Coronary artery (tissue), 2 donors: ENCODE measurements at regions not wholly inside any gene's neighbourhood (a gene's known extent, or its start where the extent isn't known, plus 50 kb on each side); places are given as distances from the start of the nearest gene placed in this dataset.

Experiments used
- DNase-seq: peaks from one replicate; pipeline ENCODE4 v3.0.0-alpha.2; 2017; ENCODE audit warnings: low spot score
- H3K27ac ChIP-seq, 2 donors: fragments of 200-600 bp; sonication (generic); one replicate each; pipeline ENCODE4 v1.5.1; 2016 to 2019
- H3K4me3 ChIP-seq: fragments of 200-600 bp; sonication (generic); 2 replicates; pipeline ENCODE4 v1.5.1; 2016; ENCODE audit warnings: mild to moderate bottlenecking, moderate library complexity
- CTCF ChIP-seq: fragments of 200-600 bp; sonication (generic); IDR thresholded peaks from one replicate; pipeline ENCODE4 v1.5.1; 2019; ENCODE audit warnings: antibody characterized with exemption

GRCh38 chr7:9752033-9752432 is 1221.6 kb upstream of the PHF14 start:
- no peak overlapping the region for H3K27ac ChIP-seq
- no peak for DNase-seq
- no peak overlapping the region for H3K4me3 ChIP-seq
- TF ChIP-seq CTCF, result no peak

GRCh38 chr7:9761224-9761623 is 1212.4 kb upstream of the PHF14 start:
- TF ChIP-seq CTCF, result no peak
- DNase-seq, result no peak
- Histone ChIP-seq H3K4me3 (no peak overlapping the region), H3K27ac (no peak overlapping the region)

- H3K4me3 ChIP-seq, result no peak overlapping the region
- no peak for TF ChIP-seq CTCF
- no peak overlapping the region for H3K27ac ChIP-seq
- no peak for DNase-seq
Observed at GRCh38 chr7:9776900-9777299, 1196.8 kb upstream of the PHF14 start.

GRCh38 chr7:9778367-9778766 is 1195.3 kb upstream of the PHF14 start:
- TF ChIP-seq CTCF, result no peak
- H3K4me3 ChIP-seq, result no peak overlapping the region
- no peak for DNase-seq
- H3K27ac ChIP-seq, result no peak overlapping the region

GRCh38 chr7:9781710-9782109 is 1192.0 kb upstream of the PHF14 start:
- no peak for TF ChIP-seq CTCF
- Histone ChIP-seq H3K4me3 (no peak overlapping the region), H3K27ac (no peak overlapping the region)
- no peak for DNase-seq

- no peak for TF ChIP-seq CTCF
- no peak overlapping the region for H3K27ac ChIP-seq
- H3K4me3 ChIP-seq, result no peak overlapping the region
- no peak for DNase-seq
Observed at GRCh38 chr7:9782275-9782674, 1191.4 kb upstream of the PHF14 start.

- H3K4me3 ChIP-seq, result no peak overlapping the region
- no peak for TF ChIP-seq CTCF
Observed at GRCh38 chr7:9785211-9785610, 1188.5 kb upstream of the PHF14 start.

More at GRCh38 chr7:9785211-9785610, 1188.5 kb upstream of the PHF14 start:
- DNase-seq, result no peak
- H3K27ac ChIP-seq, result no peak overlapping the region
